GM23338 (cell line): ENCODE measurements at regions not wholly inside any gene's neighbourhood (a gene's known extent, or its start where the extent isn't known, plus 50 kb on each side); places are given as distances from the start of the nearest gene placed in this dataset.

ENCODE experiments used
- EZH2 ChIP-seq: fragments of 200-600 bp; sonication (generic); IDR thresholded peaks from one replicate; pipeline ENCODE4 v1.8.0; 2017; ENCODE audit warnings: antibody characterized with exemption, mild to moderate bottlenecking, low read depth; ENCODE audit not compliant: unreplicated experiment
- JUNB ChIP-seq: IDR thresholded peaks from one replicate; pipeline ENCODE4 v1.6.1; 2016; ENCODE audit warnings: antibody characterized with exemption; ENCODE audit not compliant: unreplicated experiment
- POLR2AphosphoS5 ChIP-seq: IDR thresholded peaks from 2 replicates; pipeline ENCODE4 v1.6.1; 2016; ENCODE audit warnings: antibody characterized with exemption, low read depth
- REST ChIP-seq: IDR thresholded peaks from one replicate; pipeline ENCODE4 v1.6.1; 2018; ENCODE audit warnings: antibody characterized with exemption; ENCODE audit not compliant: unreplicated experiment
- ZNF331 ChIP-seq: fragments of 250-450 bp; sonication (Bioruptor Pico); IDR thresholded peaks from 2 replicates; pipeline ENCODE4 v1.5.0; 2020; ENCODE audit warnings: low read depth, mild to moderate bottlenecking, moderate library complexity
- TF ChIP-seq, protein P1 (sequence below), 2 experiments: fragments of 200-600 bp in 1 of 2; sonication (generic) in 1 of 2; conservative IDR thresholded peaks; 2 replicates each; pipeline versions ENCODE4 v1.5.1 to v1.6.1; 2016 to 2017; ENCODE audit warnings: antibody characterized with exemption in 2 of 2, low read depth in 2 of 2, mild to moderate bottlenecking in 2 of 2, moderate library complexity in 1 of 2
- TF ChIP-seq, protein P2 (sequence below): IDR thresholded peaks from 2 replicates; pipeline ENCODE4 v1.6.1; 2016; ENCODE audit warnings: antibody characterized with exemption

GRCh38 chr13:54078271-54078870, 1049.8 kb downstream of the OLFM4 start:
- TF ChIP-seq, protein P1, sequence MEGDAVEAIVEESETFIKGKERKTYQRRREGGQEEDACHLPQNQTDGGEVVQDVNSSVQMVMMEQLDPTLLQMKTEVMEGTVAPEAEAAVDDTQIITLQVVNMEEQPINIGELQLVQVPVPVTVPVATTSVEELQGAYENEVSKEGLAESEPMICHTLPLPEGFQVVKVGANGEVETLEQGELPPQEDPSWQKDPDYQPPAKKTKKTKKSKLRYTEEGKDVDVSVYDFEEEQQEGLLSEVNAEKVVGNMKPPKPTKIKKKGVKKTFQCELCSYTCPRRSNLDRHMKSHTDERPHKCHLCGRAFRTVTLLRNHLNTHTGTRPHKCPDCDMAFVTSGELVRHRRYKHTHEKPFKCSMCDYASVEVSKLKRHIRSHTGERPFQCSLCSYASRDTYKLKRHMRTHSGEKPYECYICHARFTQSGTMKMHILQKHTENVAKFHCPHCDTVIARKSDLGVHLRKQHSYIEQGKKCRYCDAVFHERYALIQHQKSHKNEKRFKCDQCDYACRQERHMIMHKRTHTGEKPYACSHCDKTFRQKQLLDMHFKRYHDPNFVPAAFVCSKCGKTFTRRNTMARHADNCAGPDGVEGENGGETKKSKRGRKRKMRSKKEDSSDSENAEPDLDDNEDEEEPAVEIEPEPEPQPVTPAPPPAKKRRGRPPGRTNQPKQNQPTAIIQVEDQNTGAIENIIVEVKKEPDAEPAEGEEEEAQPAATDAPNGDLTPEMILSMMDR (conservative IDR thresholded peaks at IDR 0.05; ENCODE audit: low read depth in 2 of 2), result no peak
- TF ChIP-seq POLR2AphosphoS5 (no peak), JUNB (no peak), EZH2 (no peak), REST (no peak), ZNF331 (CRISPR knock-in tag) (no peak)
- TF ChIP-seq, protein P2, sequence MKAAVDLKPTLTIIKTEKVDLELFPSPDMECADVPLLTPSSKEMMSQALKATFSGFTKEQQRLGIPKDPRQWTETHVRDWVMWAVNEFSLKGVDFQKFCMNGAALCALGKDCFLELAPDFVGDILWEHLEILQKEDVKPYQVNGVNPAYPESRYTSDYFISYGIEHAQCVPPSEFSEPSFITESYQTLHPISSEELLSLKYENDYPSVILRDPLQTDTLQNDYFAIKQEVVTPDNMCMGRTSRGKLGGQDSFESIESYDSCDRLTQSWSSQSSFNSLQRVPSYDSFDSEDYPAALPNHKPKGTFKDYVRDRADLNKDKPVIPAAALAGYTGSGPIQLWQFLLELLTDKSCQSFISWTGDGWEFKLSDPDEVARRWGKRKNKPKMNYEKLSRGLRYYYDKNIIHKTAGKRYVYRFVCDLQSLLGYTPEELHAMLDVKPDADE, result no peak
